Neuronal stem cell (in vitro differentiated cells): ENCODE measurements at regions not wholly inside any gene's neighbourhood (a gene's known extent, or its start where the extent isn't known, plus 50 kb on each side); places are given as distances from the start of the nearest gene placed in this dataset.

ENCODE experiments used
- DNase-seq: peaks from one replicate; pipeline ENCODE4 v3.0.0-alpha.2; 2013; ENCODE audit warnings: low spot score
- H2AFZ ChIP-seq: one replicate; pipeline ENCODE4 v1.6.1; 2013; ENCODE audit warnings: mild to moderate bottlenecking, low read length, inconsistent platforms
- H2AK5ac ChIP-seq: 2 replicates; pipeline ENCODE4 v1.6.1; 2013; ENCODE audit warnings: low read depth, mild to moderate bottlenecking, inconsistent platforms, low read length, moderate library complexity, mixed read lengths
- H2BK120ac ChIP-seq: 2 replicates; pipeline ENCODE4 v1.6.1; 2013; ENCODE audit warnings: low read depth, mild to moderate bottlenecking, inconsistent platforms, low read length, moderate library complexity, mixed read lengths
- H2BK12ac ChIP-seq: one replicate; pipeline ENCODE4 v1.6.1; 2013; ENCODE audit warnings: low read length, inconsistent platforms
- H2BK15ac ChIP-seq: 2 replicates; pipeline ENCODE4 v1.6.1; 2013; ENCODE audit warnings: mild to moderate bottlenecking, low read length, inconsistent platforms, mixed read lengths
- H2BK5ac ChIP-seq: one replicate; pipeline ENCODE4 v1.6.1; 2013; ENCODE audit warnings: inconsistent platforms, mild to moderate bottlenecking, low read length, moderate library complexity
- H3K14ac ChIP-seq: one replicate; pipeline ENCODE4 v1.6.1; 2013; ENCODE audit warnings: low read length, inconsistent platforms
- H3K18ac ChIP-seq: 2 replicates; pipeline ENCODE4 v1.6.1; 2013; ENCODE audit warnings: low read length, inconsistent platforms
- H3K23ac ChIP-seq: 2 replicates; pipeline ENCODE4 v1.6.1; 2013; ENCODE audit warnings: low read depth, mild to moderate bottlenecking, mixed read lengths, low read length, inconsistent platforms; ENCODE audit not compliant: poor library complexity
- H3K27ac ChIP-seq: replicated peaks from 3 replicates; pipeline ENCODE4 v1.5.1; 2013; ENCODE audit warnings: low read length, inconsistent platforms
- H3K27me3 ChIP-seq, 3 experiments: 2 replicates each; pipeline ENCODE4 v1.6.1; 2013; ENCODE audit warnings: low read length in 3 of 3, mild to moderate bottlenecking in 2 of 3, inconsistent platforms in 1 of 3, low read depth in 1 of 3, mixed read lengths in 1 of 3, moderate library complexity in 1 of 3; ENCODE audit not compliant: control insufficient read depth in 3 of 3, insufficient read depth in 3 of 3
- H3K36me3 ChIP-seq, 2 donors: replicated peaks in 1 of 2; 2 replicates each; pipeline ENCODE4 v1.6.1; 2013; ENCODE audit warnings: low read length in 2 of 2; ENCODE audit not compliant: control insufficient read depth in 2 of 2, insufficient read depth in 2 of 2
- H3K4ac ChIP-seq: 2 replicates; pipeline ENCODE4 v1.6.1; 2013; ENCODE audit warnings: inconsistent platforms, mild to moderate bottlenecking, low read length, moderate library complexity
- H3K4me1 ChIP-seq, 2 donors: 1 replicate in 1 of 2; 2 replicates in 1 of 2; pipeline ENCODE4 v1.6.1; 2013; ENCODE audit warnings: low read length in 2 of 2, low read depth in 1 of 2; ENCODE audit not compliant: control insufficient read depth in 2 of 2, insufficient read depth in 1 of 2
- H3K4me2 ChIP-seq: one replicate; pipeline ENCODE4 v1.6.1; 2013; ENCODE audit warnings: mild to moderate bottlenecking, low read length, inconsistent platforms; ENCODE audit not compliant: insufficient read depth, poor library complexity, severe bottlenecking
- H3K4me3 ChIP-seq, 2 donors: 2 replicates each; pipeline ENCODE4 v1.5.1; 2013; ENCODE audit warnings: low read length in 2 of 2, mild to moderate bottlenecking in 2 of 2, inconsistent platforms in 1 of 2, moderate library complexity in 1 of 2
- H3K79me1 ChIP-seq: one replicate; pipeline ENCODE4 v1.6.1; 2013; ENCODE audit warnings: low read depth, mild to moderate bottlenecking, inconsistent platforms, low read length, moderate library complexity
- H3K9ac ChIP-seq: one replicate; pipeline ENCODE4 v1.6.1; 2013; ENCODE audit warnings: mild to moderate bottlenecking, low read depth, low read length, inconsistent platforms; ENCODE audit not compliant: poor library complexity
- H3K9me3 ChIP-seq, 2 donors: replicated peaks in 1 of 2; 2 replicates each; pipeline versions ENCODE3 to v1.6.1; 2013; ENCODE audit warnings: low read length in 2 of 2, mild to moderate bottlenecking in 2 of 2, inconsistent platforms in 1 of 2, low read depth in 1 of 2, mixed read lengths in 1 of 2, moderate library complexity in 1 of 2; ENCODE audit not compliant: control insufficient read depth in 2 of 2, insufficient read depth in 1 of 2
- H4K8ac ChIP-seq: one replicate; pipeline ENCODE4 v1.6.1; 2013; ENCODE audit warnings: low read depth, mild to moderate bottlenecking, inconsistent platforms, low read length, moderate library complexity
- H4K91ac ChIP-seq: one replicate; pipeline ENCODE4 v1.6.1; 2013; ENCODE audit warnings: low read length, low read depth, mild to moderate bottlenecking, inconsistent platforms; ENCODE audit not compliant: poor library complexity
- WGBS, 2 donors: extraction: QIAGEN DNeasy Blood & Tissue Kit; methylation state at CpG; one replicate each; pipeline ENCODE4 v1.1.7; 2013; ENCODE audit warnings: missing lambda C conversion rate in 2 of 2, mixed read lengths in 1 of 2; ENCODE audit not compliant: insufficient read length in 2 of 2, insufficient replicate concordance in 1 of 2; ENCODE audit errors: extremely low coverage in 2 of 2; 5-methylcytosine and 5-hydroxymethylcytosine counted together

DNA sequence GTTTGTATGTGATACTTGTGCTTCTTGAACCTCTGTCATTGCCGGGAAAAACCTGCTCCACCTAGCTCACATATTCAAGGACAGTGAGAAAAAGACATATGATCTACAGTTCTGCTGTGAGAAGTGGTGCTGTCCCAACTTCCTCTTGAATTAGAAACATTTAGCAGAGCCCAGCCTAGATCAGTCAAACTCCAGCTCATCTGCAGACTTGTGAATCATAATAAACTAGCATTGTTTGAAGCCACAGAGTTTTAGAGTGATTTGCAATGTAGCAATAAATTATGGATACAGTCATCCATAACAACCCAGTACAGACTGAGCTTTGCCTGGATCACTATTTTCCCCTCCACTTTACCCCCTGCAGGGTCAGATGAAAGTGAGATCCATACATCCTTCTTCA is 497.8 kb downstream of the PLA2G4A start:
- Histone ChIP-seq H3K4me1 (no peaks in the 10 kb centered on the region), H3K4me2 (no peak overlapping the region), H3K9me3 (no peaks in the 10 kb centered on the region), H3K4ac (no peak overlapping the region), H2AFZ (no peak overlapping the region), H3K4me3 (no peak overlapping the region), H3K79me1 (no peaks in the 10 kb centered on the region), H3K27ac (no peak overlapping the region), H3K14ac (no peak overlapping the region), H3K18ac (no peak overlapping the region), H2AK5ac (no peak overlapping the region), H3K23ac (no peak overlapping the region), H3K36me3 (no peaks in the 10 kb centered on the region), H4K91ac (no peak overlapping the region), H2BK15ac (no peak overlapping the region), H4K8ac (no peak overlapping the region), H3K9ac (no peak overlapping the region), H2BK12ac (no peak overlapping the region), H2BK120ac (no peak overlapping the region), H3K27me3 (no peaks in the 10 kb centered on the region), H2BK5ac (no peak overlapping the region)
- no CpG with 5 or more reads among the region's 1 CpG for WGBS, 2 donors
- no peak for DNase-seq

DNA sequence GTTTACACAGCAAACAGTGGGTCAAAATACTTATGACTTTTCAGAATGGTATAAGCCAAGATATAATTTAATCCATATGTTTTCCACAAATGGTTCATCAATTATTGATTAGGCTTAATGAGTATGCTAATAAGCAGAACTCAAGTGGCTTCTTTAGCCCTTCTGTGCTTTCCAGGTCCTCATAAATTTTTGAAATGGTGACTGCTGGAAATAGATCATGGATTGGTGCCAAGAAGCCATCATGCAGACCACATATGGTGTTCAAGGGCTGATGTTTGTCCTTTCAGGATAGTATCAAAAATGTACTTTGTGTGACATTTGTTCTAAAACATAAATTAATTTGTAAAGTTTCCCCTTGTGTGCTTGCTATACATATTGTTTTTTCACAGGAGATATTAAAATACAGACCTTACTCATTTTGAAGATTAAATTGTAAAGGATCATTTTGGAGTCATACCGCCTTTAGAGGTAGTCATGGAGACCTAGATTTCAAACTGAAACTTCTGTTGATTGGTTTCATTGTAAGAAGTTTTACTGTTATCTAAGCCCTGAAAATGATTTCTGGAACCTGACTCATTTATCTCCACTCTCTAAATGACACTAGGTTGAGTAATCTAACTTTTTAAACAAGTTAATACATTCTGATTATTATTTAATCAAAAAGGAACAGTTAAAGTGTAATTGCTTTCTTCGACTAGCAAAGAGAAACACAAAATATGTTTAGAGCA is 507.9 kb downstream of the PLA2G4A start:
- Histone ChIP-seq H2BK12ac (no peak overlapping the region), H2BK120ac (no peak overlapping the region), H3K4me2 (no peak overlapping the region), H3K27ac (no peak overlapping the region), H3K36me3 (no peaks in the 10 kb centered on the region), H2AK5ac (no peak overlapping the region), H3K14ac (no peak overlapping the region), H2AFZ (no peak overlapping the region), H3K9ac (no peak overlapping the region), H2BK15ac (no peak overlapping the region), H3K18ac (no peak overlapping the region), H3K27me3 (no peaks in the 10 kb centered on the region), H3K9me3 (no peaks in the 10 kb centered on the region), H4K91ac (no peak overlapping the region), H3K4me1 (no peaks in the 10 kb centered on the region), H4K8ac (no peak overlapping the region), H3K4ac (no peak overlapping the region), H3K23ac (no peak overlapping the region), H3K79me1 (no peaks in the 10 kb centered on the region), H3K4me3 (no peak overlapping the region), H2BK5ac (no peak overlapping the region)
- DNase-seq, result no peak
- no CpG with 5 or more reads among the region's 2 CpGs for WGBS, 2 donors

- DNase-seq, result no peak
Measured at GRCh38 chr1:187338762-187339412, 510.1 kb downstream of the PLA2G4A start.

DNA sequence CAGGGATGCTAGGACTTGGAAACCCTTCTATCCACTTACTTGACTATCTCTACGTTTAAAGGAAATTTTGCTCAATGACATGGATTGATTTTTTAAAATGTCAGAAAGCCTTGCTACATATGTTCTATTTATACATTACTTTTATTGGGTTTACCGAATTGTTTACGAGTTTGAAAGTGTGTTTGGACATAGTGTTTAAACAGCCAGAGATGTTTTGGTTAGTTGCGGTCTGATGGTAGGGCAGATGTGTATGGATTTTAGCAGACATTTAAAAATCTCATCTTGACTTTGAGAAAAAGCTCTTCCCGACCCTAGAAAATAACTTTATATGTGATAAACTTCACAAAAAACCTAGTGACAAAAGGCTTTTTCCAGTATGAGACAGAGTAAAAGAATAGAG is 513.7 kb downstream of the PLA2G4A start:
- Histone ChIP-seq H2BK120ac (no peak overlapping the region), H3K36me3 (no peaks in the 10 kb centered on the region), H2AK5ac (no peak overlapping the region), H3K18ac (no peak overlapping the region), H3K4me3 (no peak overlapping the region), H2BK12ac (no peak overlapping the region), H2AFZ (no peak overlapping the region), H3K4ac (no peak overlapping the region), H2BK5ac (no peak overlapping the region), H3K4me1 (no peaks in the 10 kb centered on the region), H3K27ac (no peak overlapping the region), H3K9me3 (no peaks in the 10 kb centered on the region), H3K27me3 (no peaks in the 10 kb centered on the region), H3K14ac (no peak overlapping the region), H2BK15ac (no peak overlapping the region), H3K4me2 (no peak overlapping the region), H3K9ac (no peak overlapping the region), H4K91ac (no peak overlapping the region), H3K79me1 (no peaks in the 10 kb centered on the region), H3K23ac (no peak overlapping the region), H4K8ac (no peak overlapping the region)
- no CpG with 5 or more reads among the region's 5 CpGs for WGBS, 2 donors
- no peak for DNase-seq

More at GRCh38 chr1:187338762-187339412, 510.1 kb downstream of the PLA2G4A start:
- H3K9ac ChIP-seq, result no peak overlapping the region
- H3K23ac ChIP-seq, result no peak overlapping the region
- H2AFZ ChIP-seq, result peak overlapping the region; percentile 9
- H3K27ac ChIP-seq, result no peak overlapping the region
- H4K91ac ChIP-seq, result no peak overlapping the region
- no peak overlapping the region for H2AK5ac ChIP-seq
- H2BK120ac ChIP-seq, result no peak overlapping the region
- H3K4ac ChIP-seq, result no peak overlapping the region
- H2BK15ac ChIP-seq, result no peak overlapping the region
- no peaks in the 10 kb centered on the region for H3K9me3 ChIP-seq
- H3K79me1 ChIP-seq, result no peaks in the 10 kb centered on the region
- no peaks in the 10 kb centered on the region for H3K36me3 ChIP-seq
- no peak overlapping the region for H2BK5ac ChIP-seq
- no peak overlapping the region for H2BK12ac ChIP-seq
- H3K27me3 ChIP-seq, result no peaks in the 10 kb centered on the region
- H4K8ac ChIP-seq, result no peak overlapping the region
- no peak overlapping the region for H3K18ac ChIP-seq
- no peak overlapping the region for H3K14ac ChIP-seq
- H3K4me2 ChIP-seq, result no peak overlapping the region
- no peaks in the 10 kb centered on the region for H3K4me1 ChIP-seq
- no peak overlapping the region for H3K4me3 ChIP-seq
